ENCODE measurements at regions not wholly inside any gene's neighbourhood (a gene's known extent, or its start where the extent isn't known, plus 50 kb on each side); places are given as distances from the start of the nearest gene placed in this dataset.

GRCh38 chr6:90788781-90789180, 201.9 kb upstream of the MAP3K7 start:
- H3K4me3 ChIP-seq (ENCODE audit: insufficient read depth, low read depth, low read length): no peak overlapping the region
- H3K36me3 ChIP-seq (ENCODE audit: control insufficient read depth, insufficient read depth, low read length): no peaks in the 10 kb centered on the region
- WGBS, 2 experiments: 93 to 94% methylated on average over 2 to 4 of the region's 4 CpGs
- no peak overlapping the region for H3K27ac ChIP-seq (ENCODE audit: insufficient read depth, low read depth, low read length, poor library complexity, severe bottlenecking)
- H3K9me3 ChIP-seq (ENCODE audit: control insufficient read depth, low read length): no peaks in the 10 kb centered on the region
- no peaks in the 10 kb centered on the region for H3K4me1 ChIP-seq (ENCODE audit: control insufficient read depth, insufficient read depth, low read length)
- no peaks in the 10 kb centered on the region for H3K27me3 ChIP-seq (ENCODE audit: control insufficient read depth, insufficient read depth, low read length, poor library complexity, severe bottlenecking)

DNA sequence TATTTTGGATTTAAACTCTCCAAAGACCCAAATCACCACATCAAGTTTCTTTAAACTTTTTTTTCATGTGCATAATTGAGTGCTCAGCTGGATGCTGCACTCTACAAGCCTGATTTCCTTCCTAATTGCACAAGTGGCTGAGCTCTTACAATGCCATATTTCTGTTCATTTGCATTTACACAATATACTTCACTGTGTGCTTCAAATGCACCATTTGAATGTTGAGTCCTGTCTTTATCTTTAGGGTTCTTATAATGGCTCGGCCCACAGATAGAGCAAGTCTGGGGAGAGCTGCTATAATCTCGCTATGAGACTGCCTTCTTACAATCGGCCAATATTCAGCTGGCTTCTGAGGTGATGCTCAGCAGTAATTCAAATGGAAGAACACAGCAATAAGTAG, 200.6 kb upstream of the MAP3K7 start:
- WGBS, 2 experiments: 72 to 75% methylated on average over 3 of the region's 3 CpGs
- Histone ChIP-seq H3K27ac (ENCODE audit: insufficient read depth, low read depth, low read length, poor library complexity, severe bottlenecking) (no peak overlapping the region), H3K27me3 (ENCODE audit: control insufficient read depth, insufficient read depth, low read length, poor library complexity, severe bottlenecking) (no peaks in the 10 kb centered on the region), H3K9me3 (ENCODE audit: control insufficient read depth, low read length) (no peaks in the 10 kb centered on the region), H3K4me1 (ENCODE audit: control insufficient read depth, insufficient read depth, low read length) (no peaks in the 10 kb centered on the region), H3K4me3 (ENCODE audit: insufficient read depth, low read depth, low read length) (no peak overlapping the region), H3K36me3 (ENCODE audit: control insufficient read depth, insufficient read depth, low read length) (no peaks in the 10 kb centered on the region)

DNA sequence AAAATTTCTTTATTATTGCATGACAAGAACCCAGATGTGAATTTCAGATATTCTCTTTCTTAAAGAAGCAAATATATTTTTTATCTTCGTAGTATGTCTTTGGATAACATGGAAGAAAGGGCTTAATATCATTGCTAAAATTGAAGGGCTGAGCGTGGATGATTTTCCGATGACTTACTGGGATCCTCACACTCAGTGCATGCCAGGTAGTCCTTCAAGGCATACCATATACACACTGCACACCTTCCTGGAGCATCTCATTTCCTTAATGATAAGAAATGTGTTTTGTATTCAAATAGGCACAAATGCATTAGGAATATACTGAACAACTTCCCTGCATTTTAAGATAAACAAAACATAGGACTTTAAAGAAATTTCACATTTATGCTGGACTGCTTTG, 193.9 kb upstream of the MAP3K7 start:
- WGBS, 2 experiments: 92 to 97% methylated on average over 3 of the region's 3 CpGs
- no peak overlapping the region for H3K27ac ChIP-seq (ENCODE audit: insufficient read depth, low read depth, low read length, poor library complexity, severe bottlenecking)
- no peak overlapping the region for H3K4me3 ChIP-seq (ENCODE audit: insufficient read depth, low read depth, low read length)
- no peaks in the 10 kb centered on the region for H3K27me3 ChIP-seq (ENCODE audit: control insufficient read depth, insufficient read depth, low read length, poor library complexity, severe bottlenecking)
- no peaks in the 10 kb centered on the region for H3K36me3 ChIP-seq (ENCODE audit: control insufficient read depth, insufficient read depth, low read length)
- no peaks in the 10 kb centered on the region for H3K9me3 ChIP-seq (ENCODE audit: control insufficient read depth, low read length)
- H3K4me1 ChIP-seq (ENCODE audit: control insufficient read depth, insufficient read depth, low read length): no peaks in the 10 kb centered on the region

GRCh38 chr6:90780141-90780540, 193.3 kb upstream of the MAP3K7 start:
- Histone ChIP-seq H3K4me1 (ENCODE audit: control insufficient read depth, insufficient read depth, low read length) (no peaks in the 10 kb centered on the region), H3K36me3 (ENCODE audit: control insufficient read depth, insufficient read depth, low read length) (no peaks in the 10 kb centered on the region), H3K27ac (ENCODE audit: insufficient read depth, low read depth, low read length, poor library complexity, severe bottlenecking) (no peak overlapping the region), H3K4me3 (ENCODE audit: insufficient read depth, low read depth, low read length) (no peak overlapping the region), H3K27me3 (ENCODE audit: control insufficient read depth, insufficient read depth, low read length, poor library complexity, severe bottlenecking) (no peaks in the 10 kb centered on the region), H3K9me3 (ENCODE audit: control insufficient read depth, low read length) (no peaks in the 10 kb centered on the region)
- 83 to 95% methylated on average over 1 of the region's 1 CpG for WGBS, 2 experiments

- no peaks in the 10 kb centered on the region for H3K36me3 ChIP-seq (ENCODE audit: control insufficient read depth, insufficient read depth, low read length)
- 93 to 96% methylated on average over 4 to 5 of the region's 5 CpGs for WGBS, 2 experiments
- H3K9me3 ChIP-seq (ENCODE audit: control insufficient read depth, low read length): no peaks in the 10 kb centered on the region
- H3K27me3 ChIP-seq (ENCODE audit: control insufficient read depth, insufficient read depth, low read length, poor library complexity, severe bottlenecking): no peaks in the 10 kb centered on the region
- no peaks in the 10 kb centered on the region for H3K4me1 ChIP-seq (ENCODE audit: control insufficient read depth, insufficient read depth, low read length)
- no peak overlapping the region for H3K27ac ChIP-seq (ENCODE audit: insufficient read depth, low read depth, low read length, poor library complexity, severe bottlenecking)
- H3K4me3 ChIP-seq (ENCODE audit: insufficient read depth, low read depth, low read length): no peak overlapping the region
Observed at GRCh38 chr6:90778417-90779203, 191.7 kb upstream of the MAP3K7 start.

GRCh38 chr6:90770778-90771177, 183.9 kb upstream of the MAP3K7 start:
- H3K27me3 ChIP-seq (ENCODE audit: control insufficient read depth, insufficient read depth, low read length, poor library complexity, severe bottlenecking): no peaks in the 10 kb centered on the region
- H3K9me3 ChIP-seq (ENCODE audit: control insufficient read depth, low read length): no peaks in the 10 kb centered on the region
- H3K4me1 ChIP-seq (ENCODE audit: control insufficient read depth, insufficient read depth, low read length): no peaks in the 10 kb centered on the region
- H3K4me3 ChIP-seq (ENCODE audit: insufficient read depth, low read depth, low read length): no peak overlapping the region
- no peak overlapping the region for H3K27ac ChIP-seq (ENCODE audit: insufficient read depth, low read depth, low read length, poor library complexity, severe bottlenecking)
- H3K36me3 ChIP-seq (ENCODE audit: control insufficient read depth, insufficient read depth, low read length): no peaks in the 10 kb centered on the region

GRCh38 chr6:90765895-90766294, 179.0 kb upstream of the MAP3K7 start:
- H3K4me3 ChIP-seq (ENCODE audit: insufficient read depth, low read depth, low read length): no peak overlapping the region
- no peaks in the 10 kb centered on the region for H3K27me3 ChIP-seq (ENCODE audit: control insufficient read depth, insufficient read depth, low read length, poor library complexity, severe bottlenecking)
- H3K36me3 ChIP-seq (ENCODE audit: control insufficient read depth, insufficient read depth, low read length): no peaks in the 10 kb centered on the region
- no peaks in the 10 kb centered on the region for H3K9me3 ChIP-seq (ENCODE audit: control insufficient read depth, low read length)
- H3K4me1 ChIP-seq (ENCODE audit: control insufficient read depth, insufficient read depth, low read length): no peaks in the 10 kb centered on the region
- WGBS, 2 experiments: 94 to 100% methylated on average over 2 of the region's 3 CpGs
- no peak overlapping the region for H3K27ac ChIP-seq (ENCODE audit: insufficient read depth, low read depth, low read length, poor library complexity, severe bottlenecking)

- Histone ChIP-seq H3K9me3 (ENCODE audit: control insufficient read depth, low read length) (no peaks in the 10 kb centered on the region), H3K27me3 (ENCODE audit: control insufficient read depth, insufficient read depth, low read length, poor library complexity, severe bottlenecking) (no peaks in the 10 kb centered on the region), H3K27ac (ENCODE audit: insufficient read depth, low read depth, low read length, poor library complexity, severe bottlenecking) (no peak overlapping the region), H3K4me3 (ENCODE audit: insufficient read depth, low read depth, low read length) (no peak overlapping the region), H3K36me3 (ENCODE audit: control insufficient read depth, insufficient read depth, low read length) (no peaks in the 10 kb centered on the region), H3K4me1 (ENCODE audit: control insufficient read depth, insufficient read depth, low read length) (no peaks in the 10 kb centered on the region)
- 95 to 96% methylated on average over 2 of the region's 2 CpGs for WGBS, 2 experiments
Observed at GRCh38 chr6:90765491-90765890, 178.6 kb upstream of the MAP3K7 start.

- Histone ChIP-seq H3K36me3 (ENCODE audit: control insufficient read depth, insufficient read depth, low read length) (no peaks in the 10 kb centered on the region), H3K4me1 (ENCODE audit: control insufficient read depth, insufficient read depth, low read length) (no peaks in the 10 kb centered on the region), H3K27me3 (ENCODE audit: control insufficient read depth, insufficient read depth, low read length, poor library complexity, severe bottlenecking) (no peaks in the 10 kb centered on the region), H3K27ac (ENCODE audit: insufficient read depth, low read depth, low read length, poor library complexity, severe bottlenecking) (no peak overlapping the region), H3K9me3 (ENCODE audit: control insufficient read depth, low read length) (no peaks in the 10 kb centered on the region), H3K4me3 (ENCODE audit: insufficient read depth, low read depth, low read length) (no peak overlapping the region)
- WGBS, 2 experiments: 90 to 96% methylated on average over 3 of the region's 3 CpGs
Observed at GRCh38 chr6:90764001-90764400, 177.1 kb upstream of the MAP3K7 start.

DNA sequence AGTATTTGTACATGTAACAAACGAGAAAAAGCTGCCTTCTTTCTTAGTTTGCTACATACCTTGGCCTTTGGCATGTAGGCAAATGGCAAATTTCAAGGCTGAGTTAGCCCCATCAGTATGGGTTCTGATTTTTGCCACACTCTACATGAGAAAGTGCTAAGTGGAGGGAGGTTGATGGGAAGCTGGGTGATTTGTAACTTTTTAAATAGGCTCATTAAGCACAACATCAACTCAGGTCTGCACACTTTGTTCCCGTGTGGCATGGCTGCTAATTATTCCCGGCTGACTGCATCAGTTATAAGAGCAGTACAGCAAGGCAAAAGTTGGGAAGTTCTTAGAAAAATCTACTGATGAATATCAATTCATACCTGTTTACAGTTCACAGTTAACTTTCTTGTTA, 172.8 kb upstream of the MAP3K7 start:
- Histone ChIP-seq H3K9me3 (ENCODE audit: control insufficient read depth, low read length) (no peaks in the 10 kb centered on the region), H3K36me3 (ENCODE audit: control insufficient read depth, insufficient read depth, low read length) (no peaks in the 10 kb centered on the region), H3K4me1 (ENCODE audit: control insufficient read depth, insufficient read depth, low read length) (no peaks in the 10 kb centered on the region), H3K27me3 (ENCODE audit: control insufficient read depth, insufficient read depth, low read length, poor library complexity, severe bottlenecking) (no peaks in the 10 kb centered on the region), H3K27ac (ENCODE audit: insufficient read depth, low read depth, low read length, poor library complexity, severe bottlenecking) (no peak overlapping the region), H3K4me3 (ENCODE audit: insufficient read depth, low read depth, low read length) (no peak overlapping the region)
- 90 to 92% methylated on average over 3 of the region's 3 CpGs for WGBS, 2 experiments

- Histone ChIP-seq H3K36me3 (ENCODE audit: control insufficient read depth, insufficient read depth, low read length) (no peaks in the 10 kb centered on the region), H3K4me1 (ENCODE audit: control insufficient read depth, insufficient read depth, low read length) (no peaks in the 10 kb centered on the region), H3K9me3 (ENCODE audit: control insufficient read depth, low read length) (no peaks in the 10 kb centered on the region), H3K27ac (ENCODE audit: insufficient read depth, low read depth, low read length, poor library complexity, severe bottlenecking) (no peak overlapping the region), H3K4me3 (ENCODE audit: insufficient read depth, low read depth, low read length) (no peak overlapping the region), H3K27me3 (ENCODE audit: control insufficient read depth, insufficient read depth, low read length, poor library complexity, severe bottlenecking) (no peaks in the 10 kb centered on the region)
- 90 to 91% methylated on average over 2 to 3 of the region's 3 CpGs for WGBS, 2 experiments
Observed at GRCh38 chr6:90758741-90759140, 171.9 kb upstream of the MAP3K7 start.

All from ectodermal cell (in vitro differentiated cells).